ENCODE measurements at regions not wholly inside any gene's neighbourhood (a gene's known extent, or its start where the extent isn't known, plus 50 kb on each side); places are given as distances from the start of the nearest gene placed in this dataset.

DNA sequence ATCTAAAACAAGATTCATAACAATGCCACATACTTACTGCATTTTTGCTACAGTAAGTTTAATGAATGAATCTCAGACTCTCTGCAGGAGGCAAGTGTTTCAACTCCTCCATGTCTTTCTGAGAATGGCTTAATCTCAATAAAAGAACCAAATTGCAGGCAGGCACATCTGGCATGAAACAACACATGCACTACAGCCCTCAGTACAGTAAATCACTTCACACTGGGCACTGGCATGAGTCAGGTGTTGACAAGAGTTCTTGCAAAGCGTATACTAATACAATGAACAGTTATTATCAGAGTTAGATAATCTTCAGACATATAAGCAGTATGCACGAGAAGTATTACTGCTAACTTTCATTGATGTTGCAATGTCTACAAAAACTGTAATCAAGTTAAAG, 1386.8 kb downstream of the MRPL39 start:
- DNase-seq (ENCODE audit: low read depth), result no peak

DNA sequence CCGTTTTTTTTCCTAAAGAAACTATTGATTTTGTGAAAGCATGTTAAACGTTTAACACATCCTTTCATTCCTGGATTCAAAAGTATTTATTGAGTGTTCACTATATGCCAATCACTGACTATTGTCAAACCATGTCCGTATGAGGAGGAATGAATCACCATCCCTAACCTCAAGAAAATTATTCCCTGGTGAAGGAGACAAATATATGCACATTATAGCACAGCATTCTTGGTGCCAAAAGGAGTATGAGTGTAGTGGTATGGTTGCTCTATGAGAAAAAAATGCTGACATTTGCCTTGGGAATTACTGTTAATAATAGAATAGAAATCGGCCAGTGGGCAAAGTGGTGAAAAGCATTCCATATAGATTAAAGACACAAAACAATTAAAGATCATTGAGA, 1390.1 kb downstream of the MRPL39 start:
- DNase-seq (ENCODE audit: low read depth), result no peak

- DNase-seq (ENCODE audit: low read depth), result no peak
Measured at GRCh38 chr21:24210130-24210529, 1397.2 kb downstream of the MRPL39 start.

DNA sequence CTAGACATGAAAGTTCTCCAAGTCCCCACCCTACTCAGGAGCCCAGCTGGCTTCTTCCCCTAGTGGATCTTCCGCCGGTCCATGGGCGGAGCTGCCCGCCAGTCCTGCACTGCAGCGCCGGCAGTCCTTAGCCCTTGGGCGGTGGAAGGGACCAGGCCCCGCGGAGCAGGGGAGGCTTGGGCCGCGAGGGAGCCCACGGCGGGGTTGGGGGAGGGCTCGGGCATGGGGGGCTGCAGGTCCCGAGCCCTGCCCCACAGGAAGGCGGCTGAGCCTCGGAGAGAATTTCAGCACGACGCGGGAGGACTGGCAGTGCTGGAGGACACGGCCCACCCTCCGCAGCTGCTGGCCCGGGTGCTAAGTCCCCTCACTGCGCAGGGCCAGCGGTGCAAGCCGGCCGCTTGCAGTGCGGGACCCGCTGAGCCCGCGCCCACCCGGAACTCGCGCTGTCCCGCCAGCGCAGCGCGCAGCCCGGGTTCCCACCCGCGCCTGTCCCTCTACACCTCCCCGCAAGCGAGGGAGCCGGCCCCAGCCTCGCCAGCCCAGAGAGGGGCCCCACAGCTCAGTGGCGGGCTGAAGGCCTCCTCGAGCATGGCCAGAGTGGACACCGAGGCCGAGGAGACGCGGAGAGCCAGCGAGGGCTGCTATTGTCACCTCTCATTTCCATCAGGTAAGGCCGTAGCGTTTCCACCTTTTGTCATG, 1398.6 kb downstream of the MRPL39 start:
- DNase-seq (ENCODE audit: low read depth), result no peak

DNA sequence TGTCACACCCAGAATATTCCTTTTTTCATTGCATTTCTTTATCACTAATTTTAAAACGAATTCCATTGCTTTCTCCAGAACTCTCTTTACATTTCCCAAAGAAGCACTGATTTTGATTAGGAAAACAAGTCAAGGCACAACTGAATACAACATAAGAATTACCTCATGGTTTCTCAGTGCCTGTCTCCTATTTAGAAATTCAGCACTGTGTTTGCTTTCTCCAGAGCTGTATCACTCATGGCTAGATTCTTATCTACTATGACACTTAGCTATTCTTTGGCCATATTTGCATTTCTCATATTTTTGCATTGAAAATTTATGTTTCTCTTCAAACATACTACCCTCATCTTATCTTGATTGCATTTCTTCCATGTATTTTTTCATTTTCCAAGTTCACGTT, 1402.0 kb downstream of the MRPL39 start:
- DNase-seq (ENCODE audit: low read depth), result no peak

DNA sequence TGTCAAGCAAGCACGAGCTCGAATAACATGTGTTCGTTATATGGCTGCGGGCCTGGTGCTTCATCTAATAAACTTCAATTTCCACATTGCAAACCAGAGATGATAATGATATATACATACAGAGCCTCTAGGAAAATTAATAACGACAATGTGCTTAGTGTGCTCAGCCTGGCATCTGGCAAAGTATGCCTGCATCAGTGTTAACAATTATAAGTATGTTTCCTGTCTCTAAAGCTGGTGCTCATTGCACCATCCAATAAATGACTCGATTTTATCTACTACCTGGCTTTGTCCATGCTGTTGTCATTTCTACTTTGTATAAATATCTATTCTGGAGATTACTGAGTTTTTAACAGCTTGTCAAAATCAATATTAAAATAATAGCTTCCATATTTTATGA, 1402.6 kb downstream of the MRPL39 start:
- no peak for DNase-seq (ENCODE audit: low read depth)

GRCh38 chr21:24200052-24200451, 1407.2 kb downstream of the MRPL39 start:
- no peak for DNase-seq (ENCODE audit: low read depth)

- DNase-seq (ENCODE audit: low read depth), result no peak
Measured at GRCh38 chr21:24197923-24198322, 1409.4 kb downstream of the MRPL39 start.

- no peak for DNase-seq (ENCODE audit: low read depth)
Measured at GRCh38 chr21:24197132-24197643, 1410.1 kb downstream of the MRPL39 start.

GRCh38 chr21:24188506-24188905, 1418.8 kb downstream of the MRPL39 start:
- no peak for DNase-seq (ENCODE audit: low read depth)

DNA sequence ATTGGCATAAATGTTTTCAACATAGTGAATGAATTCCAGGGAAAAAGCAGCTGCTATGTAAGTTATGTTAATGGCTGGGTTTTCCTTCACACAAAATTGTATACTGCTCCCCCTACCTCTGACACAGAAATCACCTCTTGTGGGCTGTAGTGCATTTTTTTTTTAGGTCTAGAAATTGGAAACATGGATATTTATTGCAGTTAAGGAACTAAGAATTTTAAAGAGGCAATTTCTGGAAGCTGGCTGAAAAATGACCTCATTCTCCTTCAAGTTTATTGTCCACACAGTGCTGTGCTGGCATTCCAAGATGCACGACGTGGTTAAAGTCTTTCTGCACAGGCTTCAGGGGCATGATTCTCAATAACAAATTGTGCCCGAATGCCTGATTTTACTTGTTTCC, 1424.2 kb downstream of the MRPL39 start:
- no peak for DNase-seq (ENCODE audit: low read depth)

DNA sequence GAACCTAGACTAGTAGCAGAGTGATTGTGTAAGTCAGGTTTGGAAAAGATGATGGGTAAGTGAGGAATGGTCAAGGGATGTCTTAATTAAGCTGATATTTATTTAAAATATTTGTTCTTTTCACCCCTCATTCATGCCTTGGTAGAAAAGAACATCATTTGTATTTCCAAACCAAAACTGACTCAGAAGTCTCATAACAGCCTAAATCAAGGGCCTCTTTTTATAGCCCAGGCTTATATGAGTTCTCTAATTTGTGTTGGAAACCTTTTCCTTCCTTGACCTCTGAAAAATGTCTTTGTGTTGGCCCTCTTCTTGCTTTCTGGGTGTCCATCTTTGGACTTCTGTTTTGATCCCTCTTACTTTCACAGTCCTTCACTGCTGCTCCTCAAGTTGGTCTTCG, 1428.2 kb downstream of the MRPL39 start:
- DNase-seq (ENCODE audit: low read depth), result no peak

GRCh38 chr21:24175106-24175505, 1432.2 kb downstream of the MRPL39 start:
- DNase-seq (ENCODE audit: low read depth), result no peak

- DNase-seq (ENCODE audit: low read depth), result no peak
Measured at GRCh38 chr21:24171736-24172135, 1435.5 kb downstream of the MRPL39 start.

- DNase-seq (ENCODE audit: low read depth), result no peak
Measured at GRCh38 chr21:24163539-24163938, 1443.7 kb downstream of the MRPL39 start.

DNA sequence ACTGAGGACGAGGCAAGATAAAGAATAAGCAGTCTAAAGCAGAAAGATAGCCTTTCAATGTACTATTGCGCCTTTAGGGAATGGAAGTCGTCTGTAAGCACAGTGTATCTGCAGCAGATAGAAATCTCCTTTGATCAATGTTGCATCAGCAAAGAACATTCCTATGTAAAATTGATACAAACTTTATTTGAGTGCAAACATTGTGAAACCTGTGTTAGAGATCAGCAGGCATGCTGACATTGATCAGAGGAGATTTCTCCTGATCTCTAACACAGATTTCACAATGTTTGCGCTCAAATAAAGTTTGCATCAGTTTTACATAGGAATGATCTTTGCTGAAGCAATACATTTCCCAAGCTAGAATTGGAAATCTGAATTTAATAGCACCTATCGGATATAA, 1446.8 kb downstream of the MRPL39 start:
- no peak for DNase-seq (ENCODE audit: low read depth)

- DNase-seq (ENCODE audit: low read depth), result no peak
Measured at GRCh38 chr21:24153137-24153536, 1454.1 kb downstream of the MRPL39 start.

DNA sequence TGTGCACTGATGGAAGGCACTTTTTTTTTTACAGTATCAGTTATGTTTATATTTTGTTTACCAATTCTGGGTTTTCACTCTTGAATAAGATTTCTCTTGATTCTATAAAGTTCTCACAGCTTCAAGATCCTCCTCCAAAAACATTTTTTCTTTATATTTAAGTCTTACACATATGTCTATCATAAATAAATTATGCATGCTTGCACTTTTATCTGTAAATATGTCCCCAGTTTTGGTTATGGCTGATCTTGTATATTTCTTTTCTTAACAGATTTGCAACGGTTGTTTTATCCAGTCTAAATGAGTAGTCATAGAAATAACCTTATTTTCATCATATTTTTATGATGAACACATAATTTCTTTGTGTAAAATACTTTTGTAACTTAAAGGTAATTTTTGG, 1456.5 kb downstream of the MRPL39 start:
- no peak for DNase-seq (ENCODE audit: low read depth)

DNA sequence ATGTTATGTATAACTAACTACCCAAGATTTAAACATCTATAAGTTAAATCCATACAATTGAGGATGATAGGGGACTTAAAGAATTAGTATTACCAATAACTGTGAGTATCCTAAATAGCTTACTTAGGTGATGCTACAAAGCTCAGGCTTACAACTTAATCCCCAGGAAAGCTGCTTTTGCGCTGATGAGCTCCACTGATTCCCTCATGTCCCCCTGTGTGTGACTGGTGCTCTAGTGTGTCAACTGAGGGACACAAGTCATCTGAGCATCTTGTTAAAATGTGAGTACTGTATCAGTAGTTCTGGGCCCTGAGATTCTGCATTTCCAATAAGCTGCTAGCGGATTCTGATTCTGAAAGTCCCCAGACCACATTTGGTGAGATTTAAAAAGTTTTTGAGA, 1458.8 kb downstream of the MRPL39 start:
- no peak for DNase-seq (ENCODE audit: low read depth)

DNA sequence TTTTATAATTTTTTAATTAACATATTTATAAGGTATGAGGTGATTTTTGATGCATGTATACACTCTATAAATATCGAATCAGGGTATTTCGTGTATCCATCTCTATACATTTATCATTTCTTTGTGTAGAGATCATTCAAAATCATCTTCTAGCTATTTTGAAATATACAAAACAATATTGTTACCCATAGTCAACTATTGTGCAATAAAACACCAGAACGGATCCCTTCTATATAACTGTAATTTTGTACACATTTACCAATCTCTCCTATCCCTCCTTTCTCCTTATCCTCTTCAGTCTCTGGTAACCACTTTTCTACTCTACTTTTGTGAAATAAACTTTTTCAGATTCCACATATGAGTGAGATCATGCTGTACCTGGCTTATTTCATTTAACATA, 1459.6 kb downstream of the MRPL39 start:
- DNase-seq (ENCODE audit: low read depth), result no peak

- DNase-seq (ENCODE audit: low read depth), result no peak
Measured at GRCh38 chr21:24131056-24131455, 1476.2 kb downstream of the MRPL39 start.

DNA sequence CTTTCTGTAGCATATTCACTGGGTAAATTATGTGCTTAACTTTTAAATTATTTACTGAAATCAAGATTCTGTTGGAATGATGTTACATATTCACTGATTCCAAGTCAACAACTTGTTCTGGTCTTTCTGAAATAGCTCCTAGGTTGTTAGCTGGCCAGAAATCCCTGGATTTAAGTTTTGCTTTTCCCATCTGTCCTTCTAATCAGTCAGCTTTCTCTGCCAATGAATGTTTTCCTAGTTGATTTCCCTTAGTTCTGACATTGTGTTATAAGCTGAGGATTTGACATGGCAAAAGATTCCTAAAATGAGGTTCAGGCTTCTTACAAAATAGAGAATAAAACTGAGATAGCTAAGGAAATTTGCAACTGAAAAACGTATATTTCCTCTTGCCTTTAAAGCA, 1479.6 kb downstream of the MRPL39 start:
- DNase-seq (ENCODE audit: low read depth), result no peak

DNA sequence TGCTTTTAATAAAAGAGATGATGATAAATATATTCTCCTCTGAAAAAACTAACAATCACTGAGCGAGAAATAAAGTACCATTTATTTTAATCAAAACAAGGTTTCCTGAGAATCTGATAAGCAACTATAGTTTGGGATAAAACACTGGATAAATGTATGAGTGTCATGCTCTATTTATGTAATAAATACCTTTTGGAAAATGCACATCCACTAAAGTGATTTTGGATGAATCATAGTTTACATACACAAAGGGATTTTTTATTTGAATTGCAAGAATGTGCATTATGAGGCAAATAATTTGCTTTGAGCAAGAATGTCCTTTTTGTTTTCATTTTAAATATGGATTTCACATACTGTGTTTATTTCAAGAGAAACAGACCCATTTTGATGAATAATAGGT, 1483.5 kb downstream of the MRPL39 start:
- no peak for DNase-seq (ENCODE audit: low read depth)

DNA sequence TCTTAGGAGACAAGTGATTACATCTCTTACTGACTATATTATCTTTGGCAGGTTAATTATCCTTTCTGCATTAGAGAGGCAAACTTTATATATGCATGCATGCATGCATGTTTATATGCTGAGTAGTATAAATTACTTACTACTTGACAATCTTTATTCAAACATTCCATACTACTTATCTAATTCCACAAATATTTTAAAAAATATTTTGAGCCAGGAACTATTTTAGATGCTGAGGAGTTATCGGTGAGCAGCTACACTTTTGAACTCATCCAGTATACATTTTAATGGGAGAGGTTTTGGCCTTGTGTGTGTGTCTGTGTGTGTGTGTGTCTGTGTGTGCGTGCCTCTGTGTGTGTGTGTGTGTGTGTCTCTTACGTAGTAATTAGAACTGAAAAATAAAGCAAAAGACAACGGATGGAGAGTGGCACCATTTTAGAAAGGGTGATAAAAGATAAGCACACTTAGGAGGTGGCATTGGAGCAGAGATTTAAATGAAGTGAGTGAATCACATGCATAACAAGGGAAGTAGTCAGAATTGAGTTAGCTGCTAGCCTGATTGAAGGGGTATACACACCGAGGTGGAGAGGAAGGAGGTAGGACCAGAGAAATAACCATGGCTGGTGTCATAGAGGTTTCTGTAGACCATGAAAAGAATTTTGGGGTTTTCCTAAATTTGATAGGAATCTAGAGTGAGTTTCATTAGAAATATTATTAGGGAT, 1488.4 kb downstream of the MRPL39 start:
- DNase-seq (ENCODE audit: low read depth), result no peak
